Endodermal cell (in vitro differentiated cells): ENCODE measurements at regions not wholly inside any gene's neighbourhood (a gene's known extent, or its start where the extent isn't known, plus 50 kb on each side); places are given as distances from the start of the nearest gene placed in this dataset.

Experiments
- DNase-seq: peaks from one replicate; pipeline ENCODE4 v3.0.0-alpha.2; 2017
- H3K27ac ChIP-seq: 2 replicates; pipeline ENCODE4 v1.5.1; 2013; ENCODE audit warnings: mild to moderate bottlenecking, low read depth, low read length, moderate library complexity
- H3K27me3 ChIP-seq: 2 replicates; pipeline ENCODE4 v1.6.1; 2013; ENCODE audit warnings: mild to moderate bottlenecking, low read length, moderate library complexity; ENCODE audit not compliant: insufficient read depth, control insufficient read depth, poor library complexity, severe bottlenecking
- H3K36me3 ChIP-seq: 2 replicates; pipeline ENCODE4 v1.7.0; 2013; ENCODE audit warnings: mild to moderate bottlenecking, low read length, moderate library complexity; ENCODE audit not compliant: control insufficient read depth, insufficient read depth
- H3K4me1 ChIP-seq: one replicate; pipeline ENCODE4 v1.7.0; 2013; ENCODE audit warnings: low read length; ENCODE audit not compliant: control insufficient read depth, insufficient read depth
- H3K4me3 ChIP-seq: 2 replicates; pipeline ENCODE4 v1.5.1; 2013; ENCODE audit warnings: mild to moderate bottlenecking, low read length, moderate library complexity
- H3K9ac ChIP-seq: 2 replicates; pipeline ENCODE4 v1.6.1; 2013; ENCODE audit warnings: mild to moderate bottlenecking, low read length, moderate library complexity; ENCODE audit not compliant: poor library complexity, severe bottlenecking; ENCODE audit errors: extremely low read depth
- H3K9me3 ChIP-seq: 2 replicates; pipeline ENCODE4 v1.6.1; 2013; ENCODE audit warnings: mild to moderate bottlenecking, low read length, moderate library complexity; ENCODE audit not compliant: control insufficient read depth
- H3K27ac Mint-ChIP-seq: 2 replicates; pipeline ENCODE4 v1.8.0; 2020; ENCODE audit warnings: mixed read lengths
- H3K27me3 Mint-ChIP-seq: 2 replicates; pipeline ENCODE4 v1.8.0; 2021; ENCODE audit warnings: mild to moderate bottlenecking, mixed read lengths; ENCODE audit not compliant: insufficient read depth
- H3K36me3 Mint-ChIP-seq: 2 replicates; pipeline ENCODE4 v1.8.0; 2020; ENCODE audit warnings: low read depth, mixed read lengths
- H3K4me1 Mint-ChIP-seq: 2 replicates; pipeline ENCODE4 v1.8.0; 2020; ENCODE audit warnings: mixed read lengths
- H3K4me3 Mint-ChIP-seq: 2 replicates; pipeline ENCODE4 v1.8.0; 2020; ENCODE audit warnings: mild to moderate bottlenecking, moderate library complexity, mixed read lengths
- H3K9me3 Mint-ChIP-seq: 2 replicates; pipeline ENCODE4 v1.8.0; 2020; ENCODE audit warnings: mild to moderate bottlenecking, mixed read lengths
- CTCF ChIP-seq: fragments of 200-600 bp; sonication (generic); conservative IDR thresholded peaks from 2 replicates; pipeline ENCODE4 v1.5.0; 2021; ENCODE audit warnings: antibody characterized with exemption, mild to moderate bottlenecking
- WGBS, 2 experiments: methylation state at CpG; one replicate each; pipeline versions ENCODE4 v1.1.5 to v1.1.7; 2013; ENCODE audit warnings: missing lambda C conversion rate in 2 of 2, mixed read lengths in 1 of 2; ENCODE audit not compliant: insufficient coverage in 1 of 2, insufficient read length in 1 of 2; 5-methylcytosine and 5-hydroxymethylcytosine counted together

GRCh38 chr5:118692811-118693342 is 295.5 kb downstream of the DTWD2 start:
- Histone ChIP-seq H3K27me3 (no peaks in the 10 kb centered on the region), H3K4me3 (no peak overlapping the region), H3K27ac (peak overlapping the region; percentile 63), H3K36me3 (no peaks in the 10 kb centered on the region), H3K4me1 (peaks cover 5% of the 10 kb centered on the region), H3K9ac (no peak overlapping the region), H3K9me3 (no peaks in the 10 kb centered on the region)
- Mint-ChIP-seq H3K9me3 (no peaks in the 10 kb centered on the region), H3K4me1 (peaks cover 11% of the 10 kb centered on the region), H3K27me3 (no peaks in the 10 kb centered on the region), H3K27ac (no peak overlapping the region), H3K4me3 (no peak overlapping the region), H3K36me3 (no peaks in the 10 kb centered on the region)
- peak; percentile 69 for TF ChIP-seq CTCF
- peak; percentile 67 for DNase-seq
- WGBS, 2 experiments: 80 to 94% methylated on average over 1 to 4 of the region's 4 CpGs

GRCh38 chr5:118687661-118688621 is 300.4 kb downstream of the DTWD2 start:
- no peaks in the 10 kb centered on the region for H3K27me3 Mint-ChIP-seq
- H3K27ac ChIP-seq: no peak overlapping the region
- H3K36me3 ChIP-seq: no peaks in the 10 kb centered on the region
- 83 to 92% methylated on average over 1 to 5 of the region's 5 CpGs for WGBS, 2 experiments
- no peaks in the 10 kb centered on the region for H3K4me1 Mint-ChIP-seq
- no peaks in the 10 kb centered on the region for H3K36me3 Mint-ChIP-seq
- no peaks in the 10 kb centered on the region for H3K9me3 ChIP-seq
- no peak overlapping the region for H3K4me3 Mint-ChIP-seq
- no peaks in the 10 kb centered on the region for H3K4me1 ChIP-seq
- TF ChIP-seq CTCF: no peak
- H3K9ac ChIP-seq: no peak overlapping the region
- no peak overlapping the region for H3K27ac Mint-ChIP-seq
- H3K9me3 Mint-ChIP-seq: no peaks in the 10 kb centered on the region
- H3K4me3 ChIP-seq: no peak overlapping the region
- DNase-seq: no peak
- H3K27me3 ChIP-seq: no peaks in the 10 kb centered on the region

GRCh38 chr5:118687100-118687499 is 301.2 kb downstream of the DTWD2 start:
- Histone ChIP-seq H3K9me3 (no peaks in the 10 kb centered on the region), H3K27me3 (no peaks in the 10 kb centered on the region), H3K9ac (no peak overlapping the region), H3K36me3 (no peaks in the 10 kb centered on the region), H3K4me3 (no peak overlapping the region), H3K4me1 (no peaks in the 10 kb centered on the region), H3K27ac (no peak overlapping the region)
- Mint-ChIP-seq H3K4me3 (no peak overlapping the region), H3K27me3 (no peaks in the 10 kb centered on the region), H3K9me3 (no peaks in the 10 kb centered on the region), H3K4me1 (no peaks in the 10 kb centered on the region), H3K36me3 (no peaks in the 10 kb centered on the region), H3K27ac (no peak overlapping the region)
- WGBS, 2 experiments: 91 to 93% methylated on average over 1 of the region's 1 CpG
- TF ChIP-seq CTCF: no peak
- no peak for DNase-seq
